ENCODE measurements at regions not wholly inside any gene's neighbourhood (a gene's known extent, or its start where the extent isn't known, plus 50 kb on each side); places are given as distances from the start of the nearest gene placed in this dataset.

DNA sequence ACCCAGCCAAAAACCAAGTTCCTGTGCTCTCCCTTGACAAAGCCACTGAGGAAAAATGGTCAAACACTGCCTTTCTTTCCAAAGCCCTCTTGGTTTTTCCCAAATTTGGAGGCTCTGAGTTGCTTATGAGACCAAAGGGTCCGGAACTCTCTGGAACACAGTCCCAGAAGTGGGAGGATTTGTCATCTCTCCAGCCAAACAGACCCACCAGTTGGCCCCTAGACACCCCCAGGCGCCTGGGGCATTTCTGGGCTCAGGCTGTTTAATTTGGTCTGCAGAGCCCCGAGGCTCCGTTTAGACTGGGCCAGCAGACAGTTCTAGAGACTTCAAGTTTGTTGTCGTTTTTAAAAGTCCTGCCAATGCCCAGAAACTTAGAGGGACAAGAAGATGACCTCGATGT is 239.1 kb downstream of the SEC14L1 start:
- DNase-seq: no peak
- no peak overlapping the region for H3K4me3 ChIP-seq (ENCODE audit: insufficient read depth, low read depth, low read length, poor library complexity, severe bottlenecking)
- no peaks in the 10 kb centered on the region for H3K9me3 ChIP-seq (ENCODE audit: control insufficient read depth, low read length)
- peaks cover 83% of the 10 kb centered on the region for H3K4me1 ChIP-seq (ENCODE audit: control insufficient read depth, insufficient read depth, low read length, poor library complexity, severe bottlenecking)
- no peaks in the 10 kb centered on the region for H3K27me3 ChIP-seq (replicated peaks; ENCODE audit: control insufficient read depth, insufficient read depth, low read length, poor library complexity, severe bottlenecking)
- peak overlapping the region; percentile 41 for H3K27ac ChIP-seq (ENCODE audit: insufficient read depth, low read length, poor library complexity, severe bottlenecking)
- H3K36me3 ChIP-seq (ENCODE audit: control insufficient read depth, insufficient read depth, low read length): no peaks in the 10 kb centered on the region

DNA sequence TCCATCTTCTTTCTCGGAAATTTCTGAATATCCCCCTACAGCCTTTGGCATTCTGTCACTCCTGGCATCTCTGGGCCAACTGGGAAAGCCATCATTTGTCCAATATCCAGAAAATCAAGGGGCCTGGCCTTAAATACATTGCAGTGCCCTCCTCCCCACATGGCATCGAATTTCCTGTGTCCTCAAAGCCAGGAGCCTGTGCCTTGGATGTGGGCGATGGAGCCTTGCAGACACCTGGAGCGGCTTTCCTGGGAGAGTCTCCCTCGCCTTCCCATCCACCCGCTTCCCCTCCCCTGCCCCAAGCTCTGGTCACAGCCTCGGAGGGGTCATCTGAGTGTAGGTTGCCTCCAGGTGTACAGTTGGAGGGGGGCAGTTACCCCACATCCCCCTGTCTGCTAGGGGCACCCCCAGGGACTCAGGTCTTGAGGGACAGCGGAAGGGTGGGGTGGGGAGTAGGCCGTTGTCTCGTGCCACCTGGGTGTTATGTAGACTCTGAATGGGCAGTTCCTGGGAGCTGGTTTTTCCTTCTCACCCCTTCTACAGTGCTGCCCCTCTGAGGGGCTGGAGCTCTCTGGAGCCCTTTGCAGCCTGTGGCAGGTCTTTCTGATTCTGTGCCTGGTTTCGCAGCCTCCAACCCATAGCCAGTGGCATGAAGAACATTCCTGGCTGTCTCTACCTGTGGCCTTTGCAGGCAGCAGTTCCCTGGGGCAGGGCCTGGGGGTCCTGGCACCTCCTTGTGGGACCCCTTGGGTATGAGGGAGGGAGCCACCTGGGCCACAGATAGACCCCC is 239.8 kb downstream of the SEC14L1 start:
- no peak for DNase-seq
- peak overlapping the region; percentile 56 for H3K27ac ChIP-seq (ENCODE audit: insufficient read depth, low read length, poor library complexity, severe bottlenecking)
- no peaks in the 10 kb centered on the region for H3K36me3 ChIP-seq (ENCODE audit: control insufficient read depth, insufficient read depth, low read length)
- no peaks in the 10 kb centered on the region for H3K9me3 ChIP-seq (ENCODE audit: control insufficient read depth, low read length)
- peaks cover 81% of the 10 kb centered on the region for H3K4me1 ChIP-seq (ENCODE audit: control insufficient read depth, insufficient read depth, low read length, poor library complexity, severe bottlenecking)
- no peak overlapping the region for H3K4me3 ChIP-seq (ENCODE audit: insufficient read depth, low read depth, low read length, poor library complexity, severe bottlenecking)
- no peaks in the 10 kb centered on the region for H3K27me3 ChIP-seq (replicated peaks; ENCODE audit: control insufficient read depth, insufficient read depth, low read length, poor library complexity, severe bottlenecking)

DNA sequence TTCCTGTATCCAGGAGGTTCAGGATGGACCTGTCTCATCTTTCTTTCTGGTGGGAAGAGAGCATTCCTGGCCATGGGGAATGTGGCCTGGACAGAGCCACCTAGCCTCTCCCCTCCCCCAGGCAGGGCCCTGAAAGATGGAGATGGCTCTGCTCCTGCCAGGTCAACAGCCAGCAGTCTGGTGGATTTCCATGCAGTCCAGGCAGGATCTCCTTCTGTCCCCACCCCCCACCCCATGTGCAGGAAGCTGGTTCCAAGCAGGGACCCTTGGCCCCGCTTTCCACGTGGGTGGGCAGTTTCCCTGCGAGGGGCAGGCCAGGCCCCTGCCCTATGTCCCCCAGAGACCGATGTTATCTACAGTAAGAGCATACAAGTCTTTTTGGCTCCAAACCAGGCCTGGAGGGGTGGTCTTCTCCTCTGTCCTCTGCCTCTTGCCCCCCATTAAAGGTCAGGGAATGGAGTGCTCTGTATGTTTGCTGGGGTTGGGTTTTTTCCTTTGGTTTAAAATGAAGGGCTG is 240.5 kb downstream of the SEC14L1 start:
- Histone ChIP-seq H3K9me3 (ENCODE audit: control insufficient read depth, low read length) (no peaks in the 10 kb centered on the region), H3K36me3 (ENCODE audit: control insufficient read depth, insufficient read depth, low read length) (no peaks in the 10 kb centered on the region), H3K27ac (ENCODE audit: insufficient read depth, low read length, poor library complexity, severe bottlenecking) (peak overlapping the region; percentile 56), H3K4me3 (ENCODE audit: insufficient read depth, low read depth, low read length, poor library complexity, severe bottlenecking) (no peak overlapping the region), H3K4me1 (ENCODE audit: control insufficient read depth, insufficient read depth, low read length, poor library complexity, severe bottlenecking) (peaks cover 88% of the 10 kb centered on the region), H3K27me3 (replicated peaks; ENCODE audit: control insufficient read depth, insufficient read depth, low read length, poor library complexity, severe bottlenecking) (no peaks in the 10 kb centered on the region)
- no peak for DNase-seq

DNA sequence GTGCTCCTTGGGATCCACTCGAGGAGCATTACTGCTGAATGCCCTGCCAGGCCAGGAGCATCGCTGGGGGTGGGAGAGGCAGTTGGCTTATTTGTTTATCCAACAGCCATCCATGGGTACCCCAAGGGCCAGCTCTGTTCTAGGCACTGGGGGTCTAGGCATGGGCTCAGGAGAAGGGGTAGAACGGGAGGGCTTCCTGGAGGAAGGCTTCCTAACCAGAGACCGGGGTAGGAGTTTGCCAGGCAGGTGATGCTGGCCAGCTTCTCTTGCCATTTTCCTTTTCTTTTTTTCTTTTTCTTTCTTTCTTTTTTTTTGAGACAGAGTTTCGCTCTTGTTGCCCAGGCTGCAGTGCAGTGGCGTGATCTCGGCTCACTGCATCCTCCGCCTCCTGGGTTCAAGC is 241.0 kb downstream of the SEC14L1 start:
- Histone ChIP-seq H3K4me1 (ENCODE audit: control insufficient read depth, insufficient read depth, low read length, poor library complexity, severe bottlenecking) (peaks cover 88% of the 10 kb centered on the region), H3K27me3 (replicated peaks; ENCODE audit: control insufficient read depth, insufficient read depth, low read length, poor library complexity, severe bottlenecking) (no peaks in the 10 kb centered on the region), H3K27ac (ENCODE audit: insufficient read depth, low read length, poor library complexity, severe bottlenecking) (peak overlapping the region; percentile 56), H3K36me3 (ENCODE audit: control insufficient read depth, insufficient read depth, low read length) (no peaks in the 10 kb centered on the region), H3K4me3 (ENCODE audit: insufficient read depth, low read depth, low read length, poor library complexity, severe bottlenecking) (no peak overlapping the region), H3K9me3 (ENCODE audit: control insufficient read depth, low read length) (no peaks in the 10 kb centered on the region)
- DNase-seq: no peak

DNA sequence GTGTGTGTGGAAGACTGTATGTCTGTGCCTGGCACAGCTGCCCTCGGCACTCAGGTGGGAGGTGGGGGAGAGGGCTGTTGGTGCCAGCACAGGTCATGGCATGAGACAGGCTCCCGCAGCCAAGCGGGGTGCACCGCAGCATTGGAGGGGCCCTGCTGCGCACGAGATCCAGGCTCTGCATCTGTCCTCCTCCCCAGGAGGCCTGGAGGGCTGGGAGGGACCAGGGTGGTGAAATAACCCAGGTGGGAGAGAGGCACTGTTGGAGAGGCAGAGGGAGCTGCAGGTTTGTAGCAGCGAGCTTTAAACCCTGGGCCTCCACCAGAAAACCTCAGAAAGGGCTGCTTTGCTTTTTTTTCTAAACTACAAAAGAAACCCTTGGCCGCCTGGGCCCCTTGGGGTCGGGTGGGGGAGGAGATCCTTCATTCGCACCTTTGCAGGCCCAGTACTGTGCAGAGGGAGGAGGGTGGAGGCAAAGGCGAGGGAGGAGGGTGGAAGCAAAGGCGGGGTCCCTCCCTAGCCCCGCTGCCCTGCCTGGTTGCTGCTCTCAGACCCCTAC is 241.7 kb downstream of the SEC14L1 start:
- peak overlapping the region; percentile 16 for H3K4me3 ChIP-seq (ENCODE audit: insufficient read depth, low read depth, low read length, poor library complexity, severe bottlenecking)
- DNase-seq: peak in 1 of 3 donors; percentile 26
- H3K9me3 ChIP-seq (ENCODE audit: control insufficient read depth, low read length): no peaks in the 10 kb centered on the region
- H3K27ac ChIP-seq (ENCODE audit: insufficient read depth, low read length, poor library complexity, severe bottlenecking): peak overlapping the region; percentile 56
- no peaks in the 10 kb centered on the region for H3K36me3 ChIP-seq (ENCODE audit: control insufficient read depth, insufficient read depth, low read length)
- no peaks in the 10 kb centered on the region for H3K27me3 ChIP-seq (replicated peaks; ENCODE audit: control insufficient read depth, insufficient read depth, low read length, poor library complexity, severe bottlenecking)
- peaks cover 88% of the 10 kb centered on the region for H3K4me1 ChIP-seq (ENCODE audit: control insufficient read depth, insufficient read depth, low read length, poor library complexity, severe bottlenecking)

DNA sequence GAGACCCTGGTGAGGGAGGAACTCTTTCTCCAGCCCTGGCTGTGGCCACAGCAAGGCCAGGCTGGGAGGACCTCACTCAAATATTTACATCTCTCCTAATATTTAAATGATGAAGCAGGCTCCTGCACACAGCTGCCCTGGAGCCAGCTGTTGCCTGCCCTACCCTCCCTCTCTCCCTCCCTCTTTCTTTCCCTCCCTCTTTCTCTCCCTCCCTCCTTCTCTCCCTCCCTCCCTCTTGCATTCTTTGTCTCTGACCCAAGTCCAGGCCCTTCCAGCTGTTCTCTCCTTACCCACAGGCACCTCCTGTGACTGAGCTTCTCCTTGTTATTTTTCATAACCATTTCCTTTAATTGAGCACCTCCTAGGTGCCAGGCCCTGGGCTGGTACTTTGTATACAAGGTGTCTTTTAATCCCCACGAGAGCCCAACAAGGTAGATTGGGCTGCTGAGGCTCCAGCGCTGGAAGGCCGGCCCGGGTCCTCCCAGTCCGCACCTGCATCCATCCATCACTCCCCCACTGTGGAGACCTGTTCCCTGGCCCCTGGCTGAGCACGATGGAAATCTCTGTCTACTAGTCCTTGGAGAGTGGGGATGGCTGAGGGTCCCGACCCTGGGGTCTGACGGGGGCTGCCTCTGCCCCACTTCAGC is 242.3 kb downstream of the SEC14L1 start:
- Histone ChIP-seq H3K9me3 (ENCODE audit: control insufficient read depth, low read length) (no peaks in the 10 kb centered on the region), H3K27ac (ENCODE audit: insufficient read depth, low read length, poor library complexity, severe bottlenecking) (peak overlapping the region; percentile 56), H3K36me3 (ENCODE audit: control insufficient read depth, insufficient read depth, low read length) (no peaks in the 10 kb centered on the region), H3K4me3 (ENCODE audit: insufficient read depth, low read depth, low read length, poor library complexity, severe bottlenecking) (peak overlapping the region; percentile 16), H3K4me1 (ENCODE audit: control insufficient read depth, insufficient read depth, low read length, poor library complexity, severe bottlenecking) (peaks cover 87% of the 10 kb centered on the region), H3K27me3 (replicated peaks; ENCODE audit: control insufficient read depth, insufficient read depth, low read length, poor library complexity, severe bottlenecking) (no peaks in the 10 kb centered on the region)
- DNase-seq: no peak

DNA sequence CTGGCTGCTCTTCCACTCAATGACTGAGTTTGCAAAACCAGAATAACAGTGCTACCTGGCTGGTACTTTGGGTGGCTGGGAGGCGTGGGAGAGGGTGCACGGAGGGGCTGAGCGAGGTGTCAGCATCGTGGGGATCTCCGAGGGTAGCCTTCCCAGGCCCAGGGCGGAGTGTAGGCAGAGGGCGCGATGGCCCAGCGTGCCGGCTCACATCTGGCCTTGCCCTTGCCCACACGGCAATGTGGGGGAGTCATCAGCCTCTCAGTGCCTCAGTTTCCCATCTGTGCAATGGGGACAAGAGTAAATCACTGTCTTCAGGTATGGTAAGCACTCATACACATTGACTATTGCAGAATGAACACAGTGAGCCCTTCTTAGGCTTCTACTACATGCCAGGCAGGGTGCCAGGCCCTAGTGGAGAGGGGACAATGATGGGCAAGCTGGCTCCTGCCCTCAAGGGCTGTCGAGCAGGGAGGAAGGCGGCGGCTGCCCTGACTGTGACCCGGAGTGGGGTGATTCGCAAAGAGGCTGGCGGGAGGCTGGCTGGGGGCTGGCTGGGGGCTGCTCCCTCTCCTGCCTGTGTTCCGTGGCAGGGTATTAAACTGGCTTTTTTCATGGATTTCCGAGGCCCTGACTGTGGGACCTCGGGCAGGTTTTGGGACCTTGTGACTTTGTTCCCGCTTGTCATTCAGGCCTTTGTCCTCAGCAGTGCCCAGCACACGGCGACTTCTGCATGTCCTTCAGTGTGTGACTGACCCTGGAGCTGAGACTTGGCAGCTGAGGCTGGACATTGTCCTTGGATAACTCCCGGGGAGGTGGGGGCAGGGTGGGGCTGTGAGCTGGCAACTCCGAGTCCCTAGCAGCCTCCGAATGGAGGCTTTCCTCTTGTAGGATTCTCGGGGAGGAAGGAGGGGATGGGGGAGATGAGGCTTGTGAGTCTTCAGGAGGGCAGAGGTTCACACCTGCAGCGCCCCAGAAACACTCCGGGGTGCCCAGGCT is 243.1 kb downstream of the SEC14L1 start:
- no peaks in the 10 kb centered on the region for H3K27me3 ChIP-seq (replicated peaks; ENCODE audit: control insufficient read depth, insufficient read depth, low read length, poor library complexity, severe bottlenecking)
- H3K36me3 ChIP-seq (ENCODE audit: control insufficient read depth, insufficient read depth, low read length): no peaks in the 10 kb centered on the region
- H3K4me3 ChIP-seq (ENCODE audit: insufficient read depth, low read depth, low read length, poor library complexity, severe bottlenecking): no peak overlapping the region
- DNase-seq: no peak
- H3K27ac ChIP-seq (ENCODE audit: insufficient read depth, low read length, poor library complexity, severe bottlenecking): no peak overlapping the region
- no peaks in the 10 kb centered on the region for H3K9me3 ChIP-seq (ENCODE audit: control insufficient read depth, low read length)
- peaks cover 87% of the 10 kb centered on the region for H3K4me1 ChIP-seq (ENCODE audit: control insufficient read depth, insufficient read depth, low read length, poor library complexity, severe bottlenecking)

DNA sequence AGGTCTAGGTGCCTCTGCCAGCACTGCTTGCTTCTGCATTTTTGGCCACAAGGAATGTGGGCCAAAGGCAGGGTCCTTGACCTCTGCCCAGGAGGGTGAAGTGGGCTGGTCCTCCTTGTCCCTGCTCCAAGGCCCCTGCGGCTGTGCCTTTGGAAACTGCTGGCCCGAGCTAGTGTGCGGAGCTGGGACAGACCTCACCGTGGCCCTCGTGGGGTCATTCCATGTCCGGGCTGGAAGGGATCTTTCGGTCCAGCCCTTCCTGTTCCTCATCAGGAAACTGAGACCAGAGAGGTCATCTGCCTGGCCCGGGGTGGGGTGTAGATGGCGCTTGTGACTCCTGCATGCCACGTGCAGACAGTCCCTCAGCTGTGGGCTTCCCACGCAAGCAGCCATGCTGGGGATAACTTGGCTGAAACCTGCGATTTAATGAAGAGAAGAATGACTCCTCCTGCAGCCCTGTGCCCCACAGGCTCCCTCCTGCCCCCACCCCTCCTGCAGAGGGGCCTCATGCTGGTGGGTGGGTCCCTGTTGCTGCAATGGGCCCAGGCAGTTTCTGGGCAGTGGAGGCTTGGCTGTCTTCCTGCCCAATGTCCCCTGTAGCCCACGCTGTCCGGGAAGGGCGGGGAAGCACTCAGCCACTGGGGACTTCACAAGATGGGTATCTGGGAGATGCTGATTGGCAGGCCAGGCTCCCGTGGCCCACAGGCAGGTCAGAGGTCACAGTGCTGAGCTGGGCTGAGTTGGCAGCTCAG is 245.2 kb downstream of the SEC14L1 start:
- no peaks in the 10 kb centered on the region for H3K36me3 ChIP-seq (ENCODE audit: control insufficient read depth, insufficient read depth, low read length)
- H3K4me3 ChIP-seq (ENCODE audit: insufficient read depth, low read depth, low read length, poor library complexity, severe bottlenecking): no peak overlapping the region
- peak overlapping the region; percentile 51 for H3K27ac ChIP-seq (ENCODE audit: insufficient read depth, low read length, poor library complexity, severe bottlenecking)
- no peaks in the 10 kb centered on the region for H3K27me3 ChIP-seq (replicated peaks; ENCODE audit: control insufficient read depth, insufficient read depth, low read length, poor library complexity, severe bottlenecking)
- no peaks in the 10 kb centered on the region for H3K9me3 ChIP-seq (ENCODE audit: control insufficient read depth, low read length)
- H3K4me1 ChIP-seq (ENCODE audit: control insufficient read depth, insufficient read depth, low read length, poor library complexity, severe bottlenecking): peaks cover 84% of the 10 kb centered on the region
- no peak for DNase-seq

Measured in effector memory CD4-positive, alpha-beta T cell (primary cell).